ENCODE measurements at regions not wholly inside any gene's neighbourhood (a gene's known extent, or its start where the extent isn't known, plus 50 kb on each side); places are given as distances from the start of the nearest gene placed in this dataset.

- no peak for TF ChIP-seq POLR2AphosphoS5 (IDR thresholded peaks at IDR 0.05; ENCODE audit: low read depth, low read length)
- no peak for TF ChIP-seq TAF1 (IDR thresholded peaks at IDR 0.05; ENCODE audit: low read depth, low read length)
- TF ChIP-seq SPI1 (IDR thresholded peaks at IDR 0.05; ENCODE audit: low read depth, low read length) = no peak
These were observed 411.2 kb downstream of the GLRX3 start for GRCh38 chr10:130547368-130547767.
